ENCODE measurements at regions not wholly inside any gene's neighbourhood (a gene's known extent, or its start where the extent isn't known, plus 50 kb on each side); places are given as distances from the start of the nearest gene placed in this dataset.

DNA sequence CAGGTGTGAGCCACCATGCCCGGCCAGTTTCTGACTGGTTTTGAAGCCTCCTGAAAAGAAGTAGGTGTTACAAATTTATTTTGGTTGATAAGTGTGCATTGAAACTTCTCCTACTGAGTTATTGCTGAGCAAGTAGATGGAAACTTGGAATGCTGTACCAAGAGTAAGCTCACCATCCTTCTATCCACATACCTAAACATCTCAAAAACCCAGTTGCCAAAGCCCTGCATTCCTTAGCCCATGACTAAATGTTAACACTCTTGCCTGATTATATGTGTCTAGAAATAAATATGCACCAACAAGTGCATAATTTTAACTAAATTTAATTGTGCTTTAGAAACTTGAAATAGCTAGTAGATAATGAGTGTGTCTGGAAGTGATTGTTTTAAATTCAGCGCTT, 357.8 kb downstream of the DUSP6 start:
- DNase-seq, result no peak

DNA sequence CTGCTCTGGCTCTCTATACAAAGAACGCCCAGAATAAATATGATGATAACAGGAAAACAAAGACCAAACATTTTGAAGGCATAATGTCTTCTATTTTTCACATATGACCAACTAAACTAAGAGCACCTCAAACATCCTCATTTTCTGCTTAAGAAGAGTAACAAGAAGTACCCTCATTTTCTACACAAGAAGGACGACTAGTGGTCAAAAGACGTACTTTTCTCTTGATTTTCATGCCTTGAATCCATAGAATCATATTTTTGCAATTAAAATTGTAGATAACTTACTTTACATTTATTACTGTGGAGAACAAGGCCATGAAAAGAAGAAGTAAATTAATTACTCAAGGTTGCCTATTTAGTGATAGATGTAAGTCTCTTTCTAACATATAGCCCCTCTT, 358.6 kb downstream of the DUSP6 start:
- DNase-seq, result no peak

DNA sequence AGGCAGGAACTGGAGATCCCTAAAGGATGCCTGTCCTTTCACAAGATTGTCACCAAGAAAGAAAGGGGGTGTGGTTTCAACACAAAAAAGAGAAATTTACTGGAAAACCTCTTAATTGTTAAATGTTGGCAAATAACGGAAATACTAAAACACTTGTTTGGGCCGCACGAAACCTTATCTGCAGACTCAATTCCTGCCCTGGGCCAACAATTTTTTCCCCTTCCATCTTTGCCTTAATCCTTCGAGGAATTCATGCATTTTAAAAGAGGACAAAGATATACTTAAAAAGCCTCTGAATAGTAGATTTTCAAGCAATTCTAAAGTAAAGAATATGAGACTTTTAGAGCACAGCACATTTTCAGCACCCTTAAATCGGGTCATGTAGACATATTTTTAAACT, 366.2 kb downstream of the DUSP6 start:
- DNase-seq, result no peak

DNA sequence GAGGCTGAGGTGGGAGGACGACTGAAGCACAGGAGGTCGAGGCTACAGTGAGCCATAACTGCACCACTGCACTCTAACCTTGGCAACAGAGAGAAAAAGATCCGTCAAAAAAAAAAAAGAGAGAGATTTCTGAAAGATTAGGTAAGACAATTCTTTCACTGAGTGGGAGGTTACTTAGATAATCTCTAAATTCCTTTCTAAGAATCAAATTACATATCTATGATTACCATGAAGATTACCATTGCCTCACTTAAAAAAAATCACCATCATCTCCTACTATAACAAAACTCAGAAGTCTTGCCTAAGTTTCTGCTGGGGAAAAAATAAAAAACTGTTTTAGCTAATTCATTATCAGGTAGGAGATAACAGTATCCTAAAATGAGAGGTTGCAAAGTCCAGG, 366.7 kb downstream of the DUSP6 start:
- no peak for DNase-seq

DNA sequence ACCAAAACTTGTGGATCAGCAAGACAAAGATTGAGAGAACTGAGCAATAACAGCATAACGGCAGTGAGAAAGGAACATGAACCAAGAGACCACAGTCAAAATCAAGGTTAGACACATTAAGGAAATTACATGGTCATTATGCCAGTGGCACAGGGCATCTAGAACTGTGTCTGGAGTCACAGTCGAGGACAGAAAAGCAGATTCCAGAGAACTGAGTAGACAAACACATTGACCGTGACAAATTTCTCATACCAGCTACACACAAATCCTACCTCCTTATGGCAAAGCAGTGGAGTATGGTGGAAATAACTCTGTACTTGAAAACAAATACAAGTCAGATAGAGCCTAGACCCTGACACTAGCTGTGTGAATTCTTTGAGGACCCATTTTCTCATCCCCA, 367.3 kb downstream of the DUSP6 start:
- DNase-seq, result no peak

DNA sequence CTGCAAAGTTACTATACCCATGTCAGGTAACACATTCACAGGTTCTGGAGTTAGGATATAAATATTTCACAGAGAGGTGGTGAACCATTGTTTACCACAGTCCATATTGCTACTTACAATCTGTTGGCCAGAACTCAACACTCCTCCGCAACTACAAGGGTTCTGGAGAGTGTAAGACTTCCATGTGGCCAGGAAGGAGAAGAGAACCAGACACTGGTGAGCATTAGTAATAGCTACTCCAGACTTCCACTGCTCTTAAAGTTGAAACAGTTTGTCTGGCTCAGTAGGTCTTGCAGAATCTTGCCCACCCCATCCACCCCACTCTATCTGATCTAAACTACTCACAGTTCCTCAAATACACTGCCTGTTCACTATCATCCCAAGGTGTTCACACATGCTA, 369.6 kb downstream of the DUSP6 start:
- no peak for DNase-seq

DNA sequence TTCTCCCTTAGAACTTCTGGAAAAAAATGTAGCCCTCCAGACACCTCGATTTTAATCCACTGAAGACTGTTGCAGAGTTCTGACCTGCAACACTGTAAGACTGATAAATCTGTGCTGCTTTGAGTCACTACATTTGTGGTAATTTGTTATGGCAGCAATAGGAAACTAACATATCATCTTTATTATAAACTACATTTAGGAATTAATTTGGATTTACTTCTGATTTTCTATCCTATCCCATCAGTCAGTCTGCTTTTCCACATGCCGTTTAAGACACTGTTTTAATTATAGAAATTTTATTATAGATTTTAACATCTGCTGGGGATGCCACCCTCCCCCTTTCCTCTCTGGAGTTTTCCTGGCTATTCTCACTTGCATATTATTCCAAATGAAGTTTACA, 375.2 kb downstream of the DUSP6 start:
- DNase-seq, result no peak

DNA sequence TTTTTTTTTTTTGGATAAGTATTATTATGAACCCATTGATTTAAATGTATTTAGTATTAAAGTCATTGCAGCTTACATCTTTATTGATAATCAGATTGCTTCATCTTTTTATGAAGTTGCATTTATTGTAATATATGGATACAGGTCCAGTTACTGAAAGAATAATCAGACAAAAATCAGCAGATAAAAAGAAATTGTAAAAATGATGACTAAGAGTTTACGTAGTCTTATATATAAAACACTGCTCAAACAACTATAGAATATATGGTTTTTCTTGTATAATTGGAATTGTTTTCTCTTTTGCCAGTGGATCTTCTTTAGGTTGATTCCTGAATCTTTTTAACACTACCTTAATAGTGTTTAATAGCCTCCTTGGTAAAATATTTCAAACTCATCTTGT, 378.3 kb downstream of the DUSP6 start:
- DNase-seq, result no peak

DNA sequence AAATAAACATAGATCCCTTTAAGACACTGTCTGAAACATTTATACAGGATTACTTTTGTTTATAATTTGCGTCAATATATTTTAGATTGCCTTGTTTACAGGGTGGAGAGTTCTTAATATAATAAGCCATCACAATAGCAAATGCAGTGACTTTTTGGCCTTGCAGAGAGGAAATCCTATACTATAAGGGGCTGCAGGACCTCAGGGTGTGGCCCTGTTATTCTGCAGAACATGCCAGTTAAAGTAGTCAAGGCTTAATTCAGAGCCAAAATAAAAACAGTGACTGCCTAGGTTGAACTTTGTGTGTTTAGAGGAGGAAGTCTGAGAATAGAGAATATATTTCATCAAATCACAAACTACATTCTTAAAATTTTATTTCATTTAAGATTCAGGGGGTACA, 381.6 kb downstream of the DUSP6 start:
- DNase-seq, result no peak

DNA sequence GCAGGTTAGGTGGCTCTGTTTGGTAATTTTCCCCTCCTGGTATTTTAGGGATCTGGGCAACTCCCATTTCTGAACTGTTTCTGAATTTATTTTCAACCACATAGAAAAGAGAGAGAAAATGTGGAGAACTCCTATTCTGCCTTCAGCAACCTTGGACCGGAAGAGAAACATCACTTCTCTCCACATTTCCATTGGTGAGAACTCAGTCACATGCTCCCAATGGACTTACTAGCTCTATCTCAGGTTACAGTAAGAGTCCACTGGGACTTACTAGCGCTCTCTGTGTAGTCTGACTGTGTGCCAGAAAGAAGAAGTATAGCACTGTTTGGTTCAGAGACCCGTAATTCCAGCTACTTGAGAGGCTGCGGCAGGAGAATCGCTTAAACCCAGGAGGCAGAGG, 383.2 kb downstream of the DUSP6 start:
- DNase-seq, result no peak

DNA sequence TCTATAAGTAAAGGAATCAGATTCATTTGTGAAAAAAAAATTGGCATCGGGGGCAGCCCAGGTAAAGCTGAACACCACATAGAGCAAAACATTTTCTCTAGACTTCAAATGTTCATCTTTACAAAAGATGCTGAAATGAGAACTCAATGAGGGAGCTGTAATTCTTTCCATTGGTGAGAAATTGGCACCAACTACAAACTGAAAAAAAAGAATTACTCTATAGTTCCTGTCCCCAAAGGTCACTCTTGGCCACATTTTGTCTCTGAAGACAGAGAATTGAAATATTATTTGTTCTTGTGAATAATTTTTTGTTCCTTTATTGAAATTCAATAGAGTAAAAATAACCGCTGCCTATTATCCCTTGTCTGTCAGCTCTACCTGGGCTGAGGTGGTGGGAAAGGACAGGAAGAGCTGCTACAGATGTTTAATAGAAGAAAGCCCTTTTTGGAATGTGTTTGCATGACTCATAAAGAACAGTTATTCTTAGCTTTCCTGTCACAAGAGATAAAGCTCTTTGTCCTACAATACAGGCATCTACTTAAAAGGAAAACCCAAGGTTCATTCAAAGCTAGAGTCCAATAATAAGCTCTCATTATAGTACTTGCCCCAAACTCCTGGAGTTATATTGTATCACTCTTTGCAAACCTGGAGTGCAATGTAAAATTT, 380.1 kb upstream of the KITLG start:
- no peak for DNase-seq

DNA sequence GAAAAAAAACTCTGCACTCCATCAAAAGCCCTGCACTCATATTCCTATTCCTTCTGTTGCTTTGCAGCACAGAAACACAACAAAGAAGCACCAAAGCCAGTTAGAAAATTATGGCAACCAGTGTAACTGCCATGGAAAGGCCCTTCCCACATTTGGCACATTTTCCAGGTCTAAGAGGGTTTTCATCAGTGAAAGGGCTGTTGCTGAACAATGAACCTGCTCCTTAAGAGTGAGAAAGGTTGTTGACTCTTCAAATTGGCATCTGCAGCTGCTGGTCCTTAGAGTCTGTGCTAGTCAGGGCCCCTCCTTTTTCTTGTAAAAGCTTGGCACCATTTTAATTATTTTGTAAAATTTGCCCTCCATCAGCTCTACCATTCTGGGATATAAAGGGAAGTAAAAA, 378.7 kb upstream of the KITLG start:
- no peak for DNase-seq

DNA sequence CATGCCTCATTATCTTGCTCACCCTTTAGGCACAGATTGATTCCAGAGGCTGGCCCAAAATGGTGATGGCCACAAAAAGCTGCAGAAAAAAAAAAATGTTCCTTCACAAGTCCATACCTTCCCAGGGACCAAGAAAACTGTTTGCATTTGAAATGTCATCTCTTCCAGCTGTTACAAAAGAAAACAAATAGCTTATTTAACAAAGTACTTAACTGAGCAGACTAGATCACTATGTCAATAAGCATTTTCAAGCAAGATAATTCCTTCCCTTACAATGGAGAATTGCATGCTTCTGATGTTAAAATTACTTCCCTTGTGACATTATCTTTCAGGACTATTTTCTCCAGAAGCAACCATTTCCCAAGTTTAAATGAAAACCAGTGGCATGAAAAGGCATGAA, 377.9 kb upstream of the KITLG start:
- DNase-seq, result no peak

DNA sequence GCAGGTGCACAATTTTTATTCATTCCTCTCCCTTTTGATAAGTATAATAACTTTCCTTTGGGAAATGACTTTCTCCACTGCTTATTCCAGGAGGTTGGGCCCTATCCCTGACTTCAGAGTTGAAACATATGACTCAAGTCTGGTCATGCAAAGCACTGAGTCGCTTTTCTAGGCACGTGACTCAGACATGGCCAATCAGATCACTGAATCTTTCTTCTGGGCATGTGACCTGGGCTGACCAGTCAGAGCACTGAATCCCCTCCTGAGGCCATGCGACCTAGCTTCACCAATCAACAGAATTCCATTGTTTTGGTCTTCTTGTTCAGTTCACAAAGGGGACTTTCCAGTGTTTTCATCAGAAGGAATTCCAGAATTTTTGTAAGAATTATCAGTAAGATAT, 377.1 kb upstream of the KITLG start:
- DNase-seq, result no peak

DNA sequence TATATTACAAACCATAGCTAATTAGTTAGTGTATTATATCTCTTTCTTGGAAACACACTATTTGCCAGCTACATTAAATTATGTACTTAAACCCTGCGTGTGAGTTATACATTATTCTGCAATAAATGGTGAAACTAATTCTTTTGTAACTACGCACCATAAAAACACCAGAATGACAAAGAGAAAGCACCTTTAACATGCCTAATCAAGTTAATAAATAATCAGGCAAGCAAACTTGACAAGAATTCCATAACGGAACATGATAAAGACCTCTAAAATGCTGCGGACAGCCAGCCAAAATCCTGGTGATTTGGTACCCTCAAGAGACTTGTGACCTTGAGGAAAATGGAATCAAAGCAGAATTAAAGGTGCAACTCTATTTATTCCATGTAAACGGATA, 375.3 kb upstream of the KITLG start:
- no peak for DNase-seq

DNA sequence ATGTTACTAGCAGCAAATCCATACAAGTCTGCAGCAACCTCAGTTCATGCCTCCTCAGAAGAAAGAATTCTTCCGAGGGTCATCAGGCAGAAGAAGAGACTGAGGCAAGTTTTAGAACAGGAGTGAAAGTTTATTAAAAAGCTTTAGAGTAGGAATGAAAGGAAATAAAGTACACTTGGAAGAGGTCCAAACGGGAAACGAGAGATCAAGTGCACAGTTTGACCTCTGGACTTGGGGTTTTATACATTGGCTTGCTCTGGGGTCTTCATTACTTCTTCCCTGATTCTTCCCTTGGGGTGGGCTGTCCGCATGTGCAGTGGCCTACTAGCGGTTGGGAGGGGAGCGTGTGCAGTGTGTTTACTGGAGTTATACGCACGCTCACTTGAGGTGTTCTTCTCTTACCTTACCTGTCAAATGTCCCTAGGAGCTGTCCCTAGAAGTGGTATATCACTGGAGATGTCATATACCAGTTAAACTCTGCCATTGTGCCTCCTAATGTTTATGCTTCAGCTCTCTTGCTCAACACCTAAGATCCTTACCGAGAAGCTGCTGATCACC, 372.8 kb upstream of the KITLG start:
- no peak for DNase-seq

DNA sequence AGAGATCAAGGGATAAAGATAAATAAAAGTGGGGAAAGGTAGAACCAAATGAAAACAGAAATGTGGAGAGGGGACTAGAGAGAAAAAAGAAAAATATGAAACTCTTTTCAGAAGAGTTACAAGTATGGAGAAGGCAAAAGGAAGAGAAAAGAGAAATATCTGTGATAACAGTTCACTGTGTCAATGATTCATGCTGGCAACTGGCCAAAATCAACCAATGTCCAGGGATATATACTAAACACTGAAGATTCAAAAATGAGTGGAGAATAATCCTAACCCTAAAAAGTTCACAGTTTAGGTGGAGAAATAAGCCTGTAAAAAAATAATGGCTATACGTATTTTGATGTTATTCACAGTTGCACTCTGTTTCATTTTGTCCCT, 372.3 kb upstream of the KITLG start:
- DNase-seq, result no peak

DNA sequence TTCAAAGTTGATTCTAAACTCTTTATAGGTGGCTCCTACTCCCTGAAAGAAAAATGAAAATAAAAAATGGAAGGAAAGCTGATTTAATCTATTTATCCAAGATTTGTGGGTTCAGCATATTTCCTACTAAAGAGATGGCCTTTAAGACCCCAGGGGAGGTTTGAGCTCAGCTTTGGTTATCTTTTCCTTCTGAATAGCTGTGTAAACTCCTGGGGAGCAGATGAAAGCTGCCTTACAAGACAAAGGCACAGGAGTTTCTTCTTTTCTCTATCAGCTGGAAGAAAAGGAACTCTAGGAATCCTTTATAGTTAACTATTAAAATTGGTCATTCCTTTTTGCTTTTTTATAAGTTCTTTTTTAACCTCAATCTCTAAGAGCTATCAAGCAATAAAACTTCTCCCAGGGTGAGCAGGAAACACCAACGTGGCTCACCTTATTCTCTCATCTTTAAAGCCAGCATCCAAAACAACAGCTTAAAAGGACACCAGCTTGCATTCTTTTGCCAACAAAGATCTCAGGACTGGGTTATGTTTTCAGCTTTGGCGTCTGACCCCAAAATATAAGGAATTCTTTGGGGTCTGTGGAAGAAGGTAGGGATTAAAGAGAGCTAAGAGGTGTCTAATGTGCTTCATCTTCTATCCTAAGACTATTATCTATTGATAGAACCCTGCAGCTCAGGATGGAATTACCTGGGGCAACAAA, 371.7 kb upstream of the KITLG start:
- no peak for DNase-seq

DNA sequence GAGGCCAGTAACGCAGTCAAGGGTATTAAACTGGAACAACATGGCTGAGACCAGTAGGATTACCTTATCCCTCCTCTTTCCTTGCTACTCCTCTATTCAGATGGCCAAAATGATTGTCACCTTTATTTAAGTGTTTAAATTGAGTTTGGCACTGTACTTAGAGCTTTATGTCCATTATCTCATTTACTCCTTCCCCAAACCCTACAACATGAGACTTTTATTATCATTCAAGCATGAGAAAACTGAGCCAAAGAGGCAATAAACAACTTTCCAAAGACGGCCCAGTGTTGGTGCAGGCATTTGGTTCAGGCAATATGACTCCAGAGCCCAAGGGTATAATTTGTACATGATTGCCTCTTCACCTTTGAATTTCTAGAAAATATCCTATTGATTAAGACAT, 370.9 kb upstream of the KITLG start:
- no peak for DNase-seq

DNA sequence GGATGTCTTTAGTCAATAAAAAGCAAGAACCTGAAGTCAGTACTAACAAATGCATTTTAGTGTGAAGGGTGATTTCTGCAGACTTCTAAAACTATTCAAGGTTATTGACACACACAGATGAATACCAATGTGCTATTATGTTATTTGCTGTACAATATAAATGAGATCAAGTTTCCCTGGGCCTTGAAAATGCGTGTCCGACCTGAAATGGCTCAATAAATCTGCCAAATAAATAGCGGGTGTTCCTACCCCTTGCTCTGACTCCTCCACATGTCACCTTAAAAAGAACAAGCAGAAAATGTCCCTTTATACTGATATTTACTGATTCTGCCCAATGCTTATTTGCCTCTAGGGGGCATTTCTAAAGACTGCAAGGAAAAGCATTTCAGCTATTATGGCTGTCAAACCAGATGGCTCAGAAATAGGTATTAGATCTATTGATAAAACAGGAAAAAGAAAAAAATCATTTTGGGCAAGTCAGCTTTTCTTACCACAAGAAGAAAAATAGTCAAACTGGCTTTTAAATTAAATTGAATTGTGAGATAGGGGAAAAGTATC, 367.3 kb upstream of the KITLG start:
- no peak for DNase-seq

DNA sequence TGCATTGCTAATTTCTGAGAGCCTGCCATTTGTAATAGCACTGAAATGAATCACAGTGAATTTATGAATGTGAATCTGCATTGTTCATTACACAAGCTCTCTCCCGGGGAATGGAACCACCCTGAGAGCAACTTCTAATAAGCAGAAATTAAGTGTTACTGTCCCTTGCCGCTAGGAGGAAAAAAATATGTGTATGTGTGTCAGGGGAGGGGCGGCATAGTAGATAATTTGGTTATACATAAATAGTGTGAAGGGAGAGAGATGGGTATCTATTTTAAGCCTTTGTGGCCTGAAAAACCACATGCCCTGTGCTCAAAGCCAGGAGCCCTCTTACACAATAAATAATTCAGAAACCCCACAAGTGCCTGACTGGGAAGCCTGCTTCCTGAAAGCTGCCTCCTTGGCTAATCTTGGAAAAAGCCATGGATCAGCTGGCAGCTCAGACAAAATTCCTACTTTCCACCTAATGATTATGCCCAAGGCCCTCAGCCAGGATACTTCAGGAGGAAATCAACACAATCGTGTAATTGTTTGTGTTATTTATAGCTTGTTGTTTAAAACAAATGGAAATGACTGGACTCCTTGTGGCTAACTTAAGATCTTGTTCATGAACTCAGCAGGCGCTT, 366.2 kb upstream of the KITLG start:
- DNase-seq, result no peak

DNA sequence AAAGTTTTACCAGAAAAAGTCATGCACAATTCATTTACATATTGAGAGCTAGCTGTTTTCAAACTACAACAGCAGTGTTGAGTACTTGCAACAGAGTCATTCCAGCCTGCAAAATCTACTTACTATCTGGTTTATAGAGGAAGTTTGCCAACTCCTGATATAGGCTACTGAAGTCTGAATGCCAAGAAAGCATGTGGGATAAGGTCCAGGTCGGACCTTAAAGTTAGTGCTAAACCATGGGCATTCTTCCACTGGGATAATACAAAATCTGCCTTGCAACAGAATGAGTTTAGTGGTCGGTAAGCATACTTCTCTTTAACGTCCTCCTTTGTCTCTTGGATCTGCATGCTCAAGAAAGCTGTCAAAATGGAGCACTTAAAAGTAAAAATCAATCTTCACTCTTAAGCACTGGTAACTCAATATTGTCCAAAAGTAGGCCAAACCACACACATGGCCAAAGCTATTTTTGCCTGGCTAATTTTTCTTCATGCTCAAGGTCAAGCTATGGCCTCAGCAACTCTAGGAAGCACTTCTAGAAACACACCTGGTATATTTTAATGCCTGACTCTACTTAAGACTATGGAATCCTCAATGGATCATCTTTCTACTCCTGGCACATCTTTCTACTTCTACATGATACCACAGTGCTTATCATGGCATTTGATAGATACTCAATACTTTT, 364.9 kb upstream of the KITLG start:
- DNase-seq, result no peak

DNA sequence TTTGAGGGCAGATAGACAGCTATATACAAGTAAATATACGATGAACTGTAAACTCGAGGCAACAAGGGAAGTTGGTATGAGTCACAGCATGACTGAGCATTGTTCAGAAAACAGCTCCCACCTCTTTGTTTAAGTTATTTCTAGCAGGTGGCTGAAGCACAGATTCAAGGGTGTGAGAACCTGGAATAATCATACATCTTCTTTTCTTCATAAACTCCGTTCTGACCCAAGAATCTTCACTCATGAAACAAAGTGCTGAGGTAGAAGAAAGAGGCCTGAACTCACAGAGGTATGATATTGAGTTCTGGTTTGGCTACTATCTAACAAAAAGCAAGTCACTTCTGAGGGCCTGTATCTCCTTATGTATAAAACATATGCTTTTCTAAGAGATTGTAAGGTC, 364.1 kb upstream of the KITLG start:
- no peak for DNase-seq

Data from occipital lobe (tissue), 1 donor.